ENCODE measurements at regions not wholly inside any gene's neighbourhood (a gene's known extent, or its start where the extent isn't known, plus 50 kb on each side); places are given as distances from the start of the nearest gene placed in this dataset.
"Not testable (repeated sequence)": the region's sequence is repeated elsewhere in the genome, so short reads cannot be mapped to it uniquely, and the experiment has no call there.

DNA sequence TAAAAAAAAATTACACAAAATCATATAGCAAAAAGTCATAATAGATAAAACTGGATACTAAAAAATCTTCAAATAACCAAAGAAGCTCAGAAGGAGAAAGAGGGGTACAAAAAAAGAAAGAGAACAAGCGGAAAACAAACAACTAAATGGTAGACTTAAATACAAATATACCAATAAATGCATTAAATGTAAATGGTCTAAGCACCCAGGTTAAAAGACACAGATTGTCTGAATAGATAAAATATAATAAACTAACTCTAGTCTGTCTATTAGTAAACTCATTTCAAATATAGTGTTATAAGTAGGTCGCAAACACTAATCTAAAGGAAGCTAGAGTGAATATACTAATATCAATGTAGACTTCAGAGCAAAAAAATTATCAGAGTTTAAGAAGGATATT lies 357.4 kb downstream of the METTL4 start:
- no peak for DNase-seq (ENCODE audit: low read depth in 2 of 2)

- DNase-seq (ENCODE audit: low read depth in 2 of 2), result no peak
Measured at GRCh38 chr18:2217356-2217755, 353.9 kb downstream of the METTL4 start.

DNA sequence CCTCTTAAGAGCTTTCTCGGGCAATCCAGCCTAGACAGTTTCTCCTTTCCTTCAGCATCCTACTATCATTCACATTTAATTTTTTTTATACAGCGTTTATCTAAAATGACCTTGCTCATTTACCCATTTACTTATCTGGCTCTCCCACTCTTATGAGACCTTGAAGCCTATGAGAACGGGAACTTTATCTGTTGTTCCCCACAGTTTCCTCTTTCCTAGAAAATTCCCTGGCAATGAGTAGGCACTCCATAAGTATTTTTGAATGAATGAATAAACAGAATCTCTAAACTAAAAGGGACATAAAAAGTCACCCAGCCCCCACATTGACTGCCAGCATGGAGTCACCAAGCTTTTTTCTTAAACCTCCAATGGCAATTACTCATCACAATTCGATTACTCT lies 353.2 kb downstream of the METTL4 start:
- peak in 1 of 2 donors; percentile 60 for DNase-seq (ENCODE audit: low read depth in 2 of 2)

DNA sequence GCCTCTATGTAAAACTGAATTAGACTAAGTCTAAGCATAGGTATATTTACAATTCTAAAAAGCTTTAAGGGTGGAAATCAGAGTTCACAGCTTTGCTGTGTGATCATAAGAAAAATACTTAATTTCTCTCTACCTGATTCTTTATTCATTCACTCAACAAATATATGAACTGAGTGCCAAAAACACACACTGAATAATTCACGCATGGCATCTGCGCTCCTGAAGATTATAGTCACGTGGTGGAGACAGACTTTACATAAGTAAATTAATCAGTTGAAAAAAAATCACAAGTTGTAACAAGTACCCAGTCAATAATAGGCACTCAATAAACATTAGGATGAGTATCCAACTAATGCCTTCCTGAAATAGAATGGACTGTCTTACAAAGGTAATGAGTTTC lies 351.6 kb downstream of the METTL4 start:
- DNase-seq (ENCODE audit: low read depth in 2 of 2), result no peak

GRCh38 chr18:2222270-2223185 lies 348.8 kb downstream of the METTL4 start:
- no peak for DNase-seq (ENCODE audit: low read depth in 2 of 2)

DNA sequence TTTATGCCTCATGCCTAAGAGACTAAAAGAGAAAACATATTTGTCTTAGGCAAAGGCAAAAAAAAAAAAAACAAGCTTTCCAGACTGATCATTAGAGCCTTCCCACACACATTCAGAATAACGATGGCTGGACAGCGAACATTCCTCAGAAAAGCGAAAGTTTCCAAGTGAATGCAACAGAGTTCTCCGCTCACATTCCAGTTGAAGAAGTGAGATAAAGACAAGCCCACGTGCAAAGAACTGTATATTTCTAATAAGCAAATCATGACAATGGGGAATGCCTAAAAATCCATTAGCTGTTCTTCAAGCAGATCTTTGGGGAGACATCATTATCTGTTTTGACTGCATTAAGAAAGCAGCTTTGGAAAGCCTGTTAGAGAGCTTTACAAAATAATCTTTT lies 347.9 kb downstream of the METTL4 start:
- no peak for DNase-seq (ENCODE audit: low read depth in 2 of 2)

DNA sequence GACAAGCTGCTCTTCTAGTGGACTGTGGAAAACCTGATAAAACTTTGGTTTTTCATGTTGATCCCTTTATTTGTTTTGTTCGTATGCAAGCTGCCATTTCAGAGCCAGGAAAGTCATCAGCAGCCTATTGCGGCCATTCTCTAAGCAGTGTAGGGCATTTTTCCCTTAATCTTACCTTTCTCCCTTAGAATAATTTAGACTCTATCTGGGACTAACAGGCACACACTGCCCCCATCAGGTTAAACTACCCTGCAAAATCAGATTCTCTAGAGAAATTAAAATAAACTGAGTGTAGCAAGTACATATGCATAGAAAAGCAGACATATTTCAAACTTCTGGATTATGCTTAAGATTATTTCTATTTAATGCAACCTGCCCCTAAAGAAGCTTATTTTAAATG lies 347.5 kb downstream of the METTL4 start:
- DNase-seq (ENCODE audit: low read depth in 2 of 2), result peak; percentile 47 to 50

GRCh38 chr18:2236232-2236631 lies 335.1 kb downstream of the METTL4 start:
- no peak for DNase-seq (ENCODE audit: low read depth in 2 of 2)

GRCh38 chr18:2237706-2238105 lies 333.6 kb downstream of the METTL4 start:
- DNase-seq (ENCODE audit: low read depth in 2 of 2), result no peak

GRCh38 chr18:2240311-2240705 lies 331.0 kb downstream of the METTL4 start:
- no peak for DNase-seq (ENCODE audit: low read depth in 2 of 2)

DNA sequence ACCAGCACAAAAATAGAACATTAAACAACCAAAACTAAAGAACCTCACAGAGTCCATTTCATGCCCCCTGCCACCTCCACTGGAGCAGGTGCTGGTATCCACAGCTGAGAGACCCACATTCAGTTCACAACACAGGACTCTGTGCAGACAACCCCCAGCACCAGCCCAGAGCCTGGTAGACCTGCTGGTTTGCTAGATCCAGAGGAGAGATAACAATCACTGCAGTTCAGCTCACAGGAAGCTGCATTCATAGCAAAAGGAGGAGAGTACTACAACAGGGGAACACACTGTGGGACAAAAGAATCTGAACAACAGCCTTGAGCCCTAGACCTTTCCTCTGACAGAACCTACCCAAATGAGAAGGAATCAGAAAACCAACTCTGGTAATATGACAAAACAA lies 326.7 kb downstream of the METTL4 start:
- DNase-seq (ENCODE audit: low read depth in 2 of 2), result peak in 1 of 2 donors; percentile 9

- DNase-seq (ENCODE audit: low read depth in 2 of 2), result not testable (repeated sequence)
Measured at GRCh38 chr18:2247101-2247500, 324.2 kb downstream of the METTL4 start.

- no peak for DNase-seq (ENCODE audit: low read depth in 2 of 2)
Measured at GRCh38 chr18:2254977-2255376, 316.3 kb downstream of the METTL4 start.

GRCh38 chr18:2256577-2256976 lies 314.7 kb downstream of the METTL4 start:
- DNase-seq (ENCODE audit: low read depth in 2 of 2), result no peak

DNA sequence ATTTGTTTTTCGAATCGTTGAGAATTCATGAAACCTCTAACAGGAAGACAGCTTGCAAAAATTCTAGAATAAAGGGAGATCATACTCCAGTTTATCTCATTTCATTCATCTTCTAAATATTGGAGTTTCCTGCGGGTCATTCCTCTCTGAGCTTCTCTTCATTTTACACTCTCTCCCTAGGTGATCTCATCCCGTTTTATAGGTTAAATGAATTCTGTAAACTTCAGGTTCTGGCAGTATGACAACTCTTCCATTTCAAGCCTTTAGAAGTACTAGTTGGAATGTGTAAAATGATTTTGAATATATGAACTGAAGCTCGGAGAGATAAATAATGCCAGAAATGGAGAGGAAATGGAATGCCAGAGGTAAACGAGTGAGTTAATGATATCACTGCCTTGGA lies 312.4 kb downstream of the METTL4 start:
- DNase-seq (ENCODE audit: low read depth in 2 of 2), result no peak

DNA sequence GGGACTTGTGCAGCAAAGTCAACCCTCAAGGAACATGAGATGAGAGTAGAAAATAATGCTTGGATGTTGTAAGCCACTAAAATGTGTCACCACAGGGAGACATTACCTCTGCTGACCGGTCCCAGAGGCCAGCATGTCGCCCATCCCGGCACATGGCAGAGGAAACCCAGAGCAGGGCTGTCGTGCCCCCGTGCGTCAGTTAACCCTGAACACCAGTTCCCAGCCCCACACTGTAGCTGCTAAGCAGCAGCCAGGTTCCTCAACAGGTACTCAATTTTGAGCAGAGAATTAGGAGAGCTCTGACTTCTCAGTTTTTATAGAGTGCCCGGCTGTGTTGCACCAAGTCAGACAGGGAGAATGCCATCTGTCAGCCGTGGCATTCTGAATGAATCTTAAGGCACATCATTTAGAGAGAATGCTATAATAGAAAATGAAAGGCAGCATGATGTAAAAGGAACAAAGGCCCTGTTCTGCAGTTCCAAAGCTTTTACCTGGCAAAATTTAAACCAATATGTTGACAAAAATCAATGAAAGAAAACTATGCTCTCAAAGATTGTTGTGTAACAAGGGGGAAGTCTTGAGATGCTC lies 307.9 kb downstream of the METTL4 start:
- no peak for DNase-seq (ENCODE audit: low read depth in 2 of 2)

- DNase-seq (ENCODE audit: low read depth in 2 of 2), result no peak
Measured at GRCh38 chr18:2274613-2275012, 296.7 kb downstream of the METTL4 start.

DNA sequence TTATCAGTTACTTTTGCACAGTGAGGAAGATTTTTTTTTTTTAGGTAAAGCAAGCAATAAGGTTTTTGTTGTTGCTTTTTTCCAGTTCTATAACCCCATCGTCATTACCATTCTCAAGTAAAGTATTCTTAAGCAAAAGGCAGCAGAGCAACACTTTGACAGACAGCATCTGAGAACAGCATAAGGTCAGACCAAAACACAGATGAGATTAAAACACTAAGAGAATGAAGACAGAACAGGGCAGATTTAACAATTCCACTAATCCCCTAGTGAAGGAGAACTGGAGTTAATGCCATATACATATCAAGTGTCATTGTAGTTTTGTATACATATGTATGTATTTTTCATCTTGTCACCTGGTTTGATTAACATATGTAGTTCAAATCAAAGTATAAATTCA lies 290.2 kb downstream of the METTL4 start:
- DNase-seq (ENCODE audit: low read depth in 2 of 2), result no peak

GRCh38 chr18:2281523-2282199 lies 289.6 kb downstream of the METTL4 start:
- DNase-seq (ENCODE audit: low read depth in 2 of 2), result no peak

GRCh38 chr18:2293109-2293839 lies 278.0 kb downstream of the METTL4 start:
- DNase-seq (ENCODE audit: low read depth in 2 of 2), result no peak

DNA sequence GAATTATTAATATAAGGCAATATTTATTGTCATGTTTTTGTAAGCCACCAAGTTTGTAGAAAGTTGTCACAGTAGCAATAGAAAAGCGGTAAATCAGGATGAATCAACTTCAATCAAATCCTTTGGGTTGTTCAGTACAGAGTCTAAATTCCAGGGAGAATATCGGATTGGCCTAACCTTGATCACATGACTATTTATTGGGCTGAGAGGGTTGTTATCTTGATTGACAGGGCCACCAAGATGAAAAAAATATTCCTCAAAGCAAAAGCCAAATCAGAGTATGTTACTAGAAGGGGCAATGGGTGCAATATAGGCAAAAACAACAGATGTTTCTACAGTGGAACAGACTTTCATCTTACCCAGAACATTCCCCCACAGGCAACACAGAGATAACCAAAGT lies 270.0 kb downstream of the METTL4 start:
- DNase-seq (ENCODE audit: low read depth in 2 of 2), result no peak

DNA sequence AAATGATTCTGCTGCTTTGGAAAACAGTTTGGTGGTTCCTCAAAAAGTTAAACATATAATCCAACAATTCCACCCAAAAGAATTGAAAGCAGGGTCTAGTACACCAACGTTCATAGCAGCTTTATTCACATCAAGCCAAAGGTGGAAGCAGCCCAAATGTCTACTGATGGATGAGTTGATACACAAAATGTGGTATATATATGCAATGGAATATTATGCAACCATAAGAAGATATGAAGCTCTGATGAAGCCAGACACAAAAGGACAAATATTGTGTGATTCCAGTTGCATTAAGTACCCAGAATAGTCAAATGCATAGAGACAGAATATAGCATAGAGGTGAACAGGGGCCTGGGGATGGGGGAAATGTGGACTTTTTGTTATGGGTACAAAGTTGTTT lies 269.3 kb downstream of the METTL4 start:
- DNase-seq (ENCODE audit: low read depth in 2 of 2), result no peak

Measured in dermis microvascular lymphatic vessel endothelial cell (primary cell).